IMR-90 (cell line): ENCODE measurements at regions not wholly inside any gene's neighbourhood (a gene's known extent, or its start where the extent isn't known, plus 50 kb on each side); places are given as distances from the start of the nearest gene placed in this dataset.

Source experiments
- ATAC-seq: fragments of 200-7000 bp; cut with Tn5 transposase; 2 replicates; pipeline ENCODE4 v1.9.1; 2020; ENCODE audit warnings: low read depth, mild to moderate bottlenecking, moderate library complexity
- BruUV-seq: library from RNA; stranded (reverse); fragments of 400-500 nt; replicated peaks from 2 replicates; lab custom pipeline; 2021; lab: Mats Ljungman, UMichigan
- CTCF ChIA-PET: fragments of 300-600 bp; formaldehyde crosslinking; extraction: SDS; loops from one replicate; lab custom pipeline; 2021; ENCODE audit warnings: antibody characterized with exemption; lab: Yijun Ruan, JAX
- POLR2A ChIA-PET: fragments of 300-600 bp; sonication (Branson Sonifier 250); formaldehyde crosslinking; loops from one replicate; lab custom pipeline; 2022; ENCODE audit warnings: antibody characterized with exemption; ENCODE audit not compliant: unreplicated experiment; lab: Charles Lee
- DNase-seq: peaks from one replicate; pipeline ENCODE4 v3.0.0; 2013
- H2AFZ ChIP-seq: replicated peaks from 2 replicates; pipeline ENCODE3; 2013; ENCODE audit warnings: low read length, mild to moderate bottlenecking; ENCODE audit not compliant: poor library complexity
- H2AK5ac ChIP-seq: 2 replicates; pipeline ENCODE4 v1.6.1; 2013; ENCODE audit warnings: low read depth, low read length, inconsistent platforms
- H2AK9ac ChIP-seq: replicated peaks from 2 replicates; pipeline ENCODE3; 2013; ENCODE audit warnings: mild to moderate bottlenecking, low read depth, low read length, moderate library complexity; ENCODE audit not compliant: poor library complexity
- H2BK120ac ChIP-seq: 2 replicates; pipeline ENCODE4 v1.6.1; 2013; ENCODE audit warnings: low read depth, low read length, inconsistent platforms
- H2BK15ac ChIP-seq: 3 replicates; pipeline ENCODE4 v1.6.1; 2013; ENCODE audit warnings: low read depth, low read length, inconsistent platforms
- H2BK20ac ChIP-seq: 2 replicates; pipeline ENCODE4 v1.6.1; 2013; ENCODE audit warnings: low read depth, mild to moderate bottlenecking, inconsistent platforms, low read length, moderate library complexity
- H2BK5ac ChIP-seq: 2 replicates; pipeline ENCODE4 v1.6.1; 2013; ENCODE audit warnings: mild to moderate bottlenecking, low read depth, low read length, inconsistent platforms; ENCODE audit not compliant: poor library complexity, severe bottlenecking
- H3K14ac ChIP-seq: replicated peaks from 2 replicates; pipeline ENCODE4 v1.6.1; 2013; ENCODE audit warnings: low read depth, low read length, inconsistent platforms
- H3K18ac ChIP-seq: 2 replicates; pipeline ENCODE4 v1.6.1; 2013; ENCODE audit warnings: low read depth, low read length, control low read depth
- H3K23ac ChIP-seq: 2 replicates; pipeline ENCODE4 v1.6.1; 2013; ENCODE audit warnings: low read depth, low read length, inconsistent platforms
- H3K27ac ChIP-seq: 2 replicates; pipeline ENCODE4 v1.5.1; 2013; ENCODE audit warnings: mild to moderate bottlenecking, control low read depth, low read length; ENCODE audit not compliant: insufficient read depth
- H3K27me3 ChIP-seq: 2 replicates; pipeline ENCODE4 v1.6.1; 2013; ENCODE audit warnings: low read length; ENCODE audit not compliant: control insufficient read depth, insufficient read depth
- H3K36me3 ChIP-seq: 2 replicates; pipeline ENCODE4 v1.6.1; 2013; ENCODE audit warnings: low read length, mixed read lengths; ENCODE audit not compliant: control insufficient read depth, insufficient read depth
- H3K4ac ChIP-seq: 2 replicates; pipeline ENCODE4 v1.6.1; 2013; ENCODE audit warnings: low read depth, low read length, inconsistent platforms
- H3K4me1 ChIP-seq: 2 replicates; pipeline ENCODE4 v1.6.1; 2013; ENCODE audit warnings: low read length, mixed read lengths; ENCODE audit not compliant: control insufficient read depth, insufficient read depth
- H3K4me2 ChIP-seq: 2 replicates; pipeline ENCODE4 v1.6.1; 2013; ENCODE audit warnings: low read depth, mild to moderate bottlenecking, control low read depth, low read length, moderate library complexity
- H3K4me3 ChIP-seq: 2 replicates; pipeline ENCODE4 v1.5.1; 2013; ENCODE audit warnings: low read depth, mild to moderate bottlenecking, control low read depth, low read length, moderate library complexity; ENCODE audit not compliant: insufficient read depth
- H3K56ac ChIP-seq: 2 replicates; pipeline ENCODE4 v1.6.1; 2013; ENCODE audit warnings: low read length, inconsistent platforms; ENCODE audit not compliant: insufficient read depth; ENCODE audit errors: extremely low read depth
- H3K79me1 ChIP-seq, 2 experiments: 2 replicates each; pipeline ENCODE4 v1.6.1; 2013; ENCODE audit warnings: low read length in 2 of 2, inconsistent platforms in 1 of 2, low read depth in 1 of 2
- H3K9ac ChIP-seq: 2 replicates; pipeline ENCODE4 v1.6.1; 2013; ENCODE audit warnings: low read depth, low read length, control low read depth
- H3K9me1 ChIP-seq: 2 replicates; pipeline ENCODE4 v1.6.1; 2013; ENCODE audit warnings: low read length, inconsistent platforms; ENCODE audit not compliant: insufficient read depth
- H3K9me3 ChIP-seq: 2 replicates; pipeline ENCODE4 v1.6.1; 2013; ENCODE audit warnings: low read length; ENCODE audit not compliant: control insufficient read depth, insufficient read depth
- H4K20me1 ChIP-seq: 2 replicates; pipeline ENCODE4 v1.6.1; 2013; ENCODE audit warnings: low read length, inconsistent platforms; ENCODE audit not compliant: insufficient read depth
- H4K5ac ChIP-seq: 2 replicates; pipeline ENCODE4 v1.6.1; 2013; ENCODE audit warnings: mild to moderate bottlenecking, low read depth, low read length, control low read depth
- H4K8ac ChIP-seq, 2 experiments: 2 replicates each; pipeline ENCODE4 v1.6.1; 2013; ENCODE audit warnings: low read depth in 2 of 2, low read length in 2 of 2, control low read depth in 1 of 2, inconsistent platforms in 1 of 2
- H4K91ac ChIP-seq: 2 replicates; pipeline ENCODE4 v1.6.1; 2013; ENCODE audit warnings: low read depth, low read length, inconsistent platforms; ENCODE audit not compliant: insufficient read depth
- BHLHE40 ChIP-seq: fragments of 150-350 bp; IDR thresholded peaks from 2 replicates; pipeline ENCODE4 v1.6.1; 2016; ENCODE audit warnings: mild to moderate bottlenecking, low read depth, low read length
- CEBPB ChIP-seq: IDR thresholded peaks from 2 replicates; pipeline ENCODE4 v1.6.1; 2012; ENCODE audit warnings: low read depth, low read length, improper control_type of control experiment
- CHD1 ChIP-seq: IDR thresholded peaks from 2 replicates; pipeline ENCODE4 v1.6.1; 2012; ENCODE audit warnings: low read depth, low read length, improper control_type of control experiment
- CTCF ChIP-seq: conservative IDR thresholded peaks from 2 replicates; pipeline ENCODE4 v1.5.1; 2012; ENCODE audit warnings: mild to moderate bottlenecking, low read depth, low read length, improper control_type of control experiment
- FOS ChIP-seq: fragments of 150-350 bp; IDR thresholded peaks from 2 replicates; pipeline ENCODE4 v1.6.1; 2016; ENCODE audit warnings: low read depth, low read length
- MAZ ChIP-seq: IDR thresholded peaks from 2 replicates; pipeline ENCODE4 v1.6.1; 2012; ENCODE audit warnings: low read depth, mild to moderate bottlenecking, low read length, improper control_type of control experiment, moderate library complexity, borderline replicate concordance
- NFE2L2 ChIP-seq: fragments of 150-350 bp; IDR thresholded peaks from 2 replicates; pipeline ENCODE4 v1.6.1; 2016; ENCODE audit warnings: low read depth, mild to moderate bottlenecking, low read length
- POLR2A ChIP-seq: IDR thresholded peaks from 2 replicates; pipeline ENCODE4 v1.6.1; 2012; ENCODE audit warnings: mild to moderate bottlenecking, low read depth, low read length
- RAD21 ChIP-seq: IDR thresholded peaks from 2 replicates; pipeline ENCODE4 v1.6.1; 2012; ENCODE audit warnings: low read length, improper control_type of control experiment
- RCOR1 ChIP-seq: IDR thresholded peaks from 2 replicates; pipeline ENCODE4 v1.6.1; 2012; ENCODE audit warnings: mild to moderate bottlenecking, low read length, improper control_type of control experiment; ENCODE audit not compliant: insufficient replicate concordance
- RFX5 ChIP-seq: IDR thresholded peaks from 2 replicates; pipeline ENCODE4 v1.8.0; 2012; ENCODE audit warnings: low read depth, mild to moderate bottlenecking, low read length, moderate library complexity
- SMC3 ChIP-seq: fragments of 150-350 bp; IDR thresholded peaks from 2 replicates; pipeline ENCODE4 v1.6.1; 2016; ENCODE audit warnings: low read depth, mild to moderate bottlenecking, antibody characterized with exemption, low read length, moderate library complexity
- USF2 ChIP-seq: fragments of 150-350 bp; IDR thresholded peaks from 2 replicates; pipeline ENCODE4 v1.6.1; 2017; ENCODE audit warnings: mild to moderate bottlenecking, antibody characterized with exemption, low read length, low read depth
- WGBS, 2 experiments: methylation state at CpG; one replicate each; pipeline versions ENCODE4 v1.1.5 to v1.1.7; 2013; ENCODE audit warnings: missing lambda C conversion rate in 2 of 2; ENCODE audit not compliant: insufficient read length in 1 of 2; ENCODE audit errors: extremely low coverage in 2 of 2; 5-methylcytosine and 5-hydroxymethylcytosine counted together
- dilution Hi-C: fragments of 300-500 bp; cut with HindIII; formaldehyde crosslinking; loops from one replicate; pipeline ENCODE4 v1.14.3; 2018; ENCODE audit warnings: low sequenced_read_pairs; ENCODE audit not compliant: unreplicated experiment
- in situ Hi-C: fragments of 300-500 bp; cut with MboI; formaldehyde crosslinking; loops from 3 replicates; pipeline ENCODE4 v1.14.3; 2019; ENCODE audit warnings: low sequenced_read_pairs, inconsistent platforms, mixed read lengths
- intact Hi-C: fragments of 100-400 bp; cut with micrococcal nuclease; formaldehyde crosslinking; loops from 2 replicates; pipeline ENCODE4 v1.10.0; 2022
- TF ChIP-seq, protein P1 (sequence below): fragments of 150-350 bp; IDR thresholded peaks from 2 replicates; pipeline ENCODE4 v1.6.1; 2016; ENCODE audit warnings: low read depth, mild to moderate bottlenecking, low read length, moderate library complexity, borderline replicate concordance

DNA sequence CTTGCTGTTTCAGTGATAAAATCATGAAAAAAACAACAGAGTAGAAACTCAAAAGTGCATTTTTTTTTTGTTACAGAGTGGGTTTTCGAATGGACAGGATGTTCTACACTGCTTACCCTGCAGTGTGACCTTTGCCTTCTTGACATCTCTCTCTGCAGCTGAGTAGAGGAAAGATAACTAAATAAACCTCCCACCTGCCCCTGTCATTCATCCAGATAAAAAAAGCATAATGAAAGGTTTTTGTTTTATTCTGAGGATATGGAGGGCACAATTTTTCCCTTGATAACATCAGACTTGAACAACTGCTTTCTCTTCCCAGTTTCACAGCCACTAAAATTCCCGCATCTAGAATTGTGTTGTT, 193.6 kb upstream of the FOXQ1 start:
- Histone ChIP-seq H3K18ac (no peak overlapping the region), H3K4me1 (peaks cover 2% of the 10 kb centered on the region; the same call in 1 of the 2 replicates), H4K91ac (no peak overlapping the region), H3K4ac (no peak overlapping the region), H2AFZ (no peak overlapping the region), H3K4me2 (no peak overlapping the region), H2AK5ac (no peak overlapping the region), H3K9ac (no peak overlapping the region), H2BK20ac (no peak overlapping the region), H3K9me1 (no peaks in the 10 kb centered on the region), H2AK9ac (no peak overlapping the region), H3K36me3 (no peaks in the 10 kb centered on the region), H3K14ac (no peak overlapping the region), H3K9me3 (no peaks in the 10 kb centered on the region), H3K56ac (no peak overlapping the region), H4K5ac (no peak overlapping the region), H2BK120ac (no peak overlapping the region), H4K20me1 (no peaks in the 10 kb centered on the region), H3K79me1 (no peaks in the 10 kb centered on the region), H3K4me3 (no peak overlapping the region), H2BK15ac (no peak overlapping the region), H3K23ac (no peak overlapping the region), H3K27me3 (peaks cover 8% of the 10 kb centered on the region), H4K8ac (no peak overlapping the region), H3K27ac (no peak overlapping the region), H2BK5ac (no peak overlapping the region)
- no CpG with 5 or more reads among the region's 2 CpGs for WGBS, 2 experiments
- no TSS peak for BruUV-seq
- ChIA-PET POLR2A (no interaction called here), CTCF (no interaction called here)
- ATAC-seq (no peak), DNase-seq (no peak)
- TF ChIP-seq CTCF (no peak), POLR2A (no peak), RFX5 (no peak), NFE2L2 (no peak), RAD21 (no peak), CHD1 (no peak), CEBPB (no peak), FOS (no peak), BHLHE40 (no peak), RCOR1 (no peak), SMC3 (no peak), MAZ (no peak), USF2 (no peak)
- TF ChIP-seq, protein P1, sequence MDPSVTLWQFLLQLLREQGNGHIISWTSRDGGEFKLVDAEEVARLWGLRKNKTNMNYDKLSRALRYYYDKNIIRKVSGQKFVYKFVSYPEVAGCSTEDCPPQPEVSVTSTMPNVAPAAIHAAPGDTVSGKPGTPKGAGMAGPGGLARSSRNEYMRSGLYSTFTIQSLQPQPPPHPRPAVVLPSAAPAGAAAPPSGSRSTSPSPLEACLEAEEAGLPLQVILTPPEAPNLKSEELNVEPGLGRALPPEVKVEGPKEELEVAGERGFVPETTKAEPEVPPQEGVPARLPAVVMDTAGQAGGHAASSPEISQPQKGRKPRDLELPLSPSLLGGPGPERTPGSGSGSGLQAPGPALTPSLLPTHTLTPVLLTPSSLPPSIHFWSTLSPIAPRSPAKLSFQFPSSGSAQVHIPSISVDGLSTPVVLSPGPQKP = no peak
- intact Hi-C loops (no loop called here), in situ Hi-C loops (no loop called here), dilution Hi-C loops (no loop called here)
